ENCODE measurements at regions not wholly inside any gene's neighbourhood (a gene's known extent, or its start where the extent isn't known, plus 50 kb on each side); places are given as distances from the start of the nearest gene placed in this dataset.

DNA sequence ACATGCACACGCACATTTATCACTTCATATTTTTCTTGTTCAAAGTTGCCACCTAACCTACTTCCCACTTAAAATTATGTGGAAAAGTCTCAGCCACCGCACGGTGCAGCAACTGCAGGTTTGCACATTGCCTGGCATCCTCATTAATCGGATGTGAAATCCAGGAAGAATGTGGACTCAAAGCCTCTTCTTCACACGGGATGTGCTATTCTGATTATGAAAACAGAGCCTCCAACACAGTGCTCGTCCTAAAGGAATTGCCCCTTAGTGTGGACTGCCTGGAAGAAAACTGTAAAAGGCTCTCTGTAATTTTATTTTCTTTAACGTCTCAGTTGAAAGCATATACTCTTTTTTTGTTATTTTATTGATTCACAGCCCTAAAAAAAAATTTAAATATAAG, 1303.5 kb downstream of the EFNB2 start:
- Histone ChIP-seq H3K36me3 (no peaks in the 10 kb centered on the region), H3K27me3 (no peaks in the 10 kb centered on the region), H3K27ac (no peak overlapping the region), H3K4me1 (no peaks in the 10 kb centered on the region), H3K4me3 (no peak overlapping the region), H3K9me3 (peaks cover 0 to 10% (median 0%) of the 10 kb centered on the region in 11 donors)
- WGBS, 2 donors = 67 to 69% methylated on average over 7 of the region's 7 CpGs
- no peak for ATAC-seq
- TF ChIP-seq, protein P1, sequence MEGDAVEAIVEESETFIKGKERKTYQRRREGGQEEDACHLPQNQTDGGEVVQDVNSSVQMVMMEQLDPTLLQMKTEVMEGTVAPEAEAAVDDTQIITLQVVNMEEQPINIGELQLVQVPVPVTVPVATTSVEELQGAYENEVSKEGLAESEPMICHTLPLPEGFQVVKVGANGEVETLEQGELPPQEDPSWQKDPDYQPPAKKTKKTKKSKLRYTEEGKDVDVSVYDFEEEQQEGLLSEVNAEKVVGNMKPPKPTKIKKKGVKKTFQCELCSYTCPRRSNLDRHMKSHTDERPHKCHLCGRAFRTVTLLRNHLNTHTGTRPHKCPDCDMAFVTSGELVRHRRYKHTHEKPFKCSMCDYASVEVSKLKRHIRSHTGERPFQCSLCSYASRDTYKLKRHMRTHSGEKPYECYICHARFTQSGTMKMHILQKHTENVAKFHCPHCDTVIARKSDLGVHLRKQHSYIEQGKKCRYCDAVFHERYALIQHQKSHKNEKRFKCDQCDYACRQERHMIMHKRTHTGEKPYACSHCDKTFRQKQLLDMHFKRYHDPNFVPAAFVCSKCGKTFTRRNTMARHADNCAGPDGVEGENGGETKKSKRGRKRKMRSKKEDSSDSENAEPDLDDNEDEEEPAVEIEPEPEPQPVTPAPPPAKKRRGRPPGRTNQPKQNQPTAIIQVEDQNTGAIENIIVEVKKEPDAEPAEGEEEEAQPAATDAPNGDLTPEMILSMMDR (IDR thresholded peaks at IDR 0.05) = no peak
- intact Hi-C loops (cut with DNase I) = no loop called here
- DNase-seq = no peak

- DNase-seq (no peak), ATAC-seq (no peak)
- WGBS, 2 donors = 87% methylated on average over 2 of the region's 2 CpGs
- no peaks in the 10 kb centered on the region for H3K27me3 ChIP-seq
- H3K4me1 ChIP-seq = no peaks in the 10 kb centered on the region
- no peaks in the 10 kb centered on the region for H3K36me3 ChIP-seq
- H3K27ac ChIP-seq = no peak overlapping the region
- no peak overlapping the region for H3K4me3 ChIP-seq
- peaks cover 0 to 10% (median 0%) of the 10 kb centered on the region in 11 donors for H3K9me3 ChIP-seq
- TF ChIP-seq, protein P1 (IDR thresholded peaks at IDR 0.05) = no peak
- intact Hi-C loops (cut with DNase I) = no loop called here
Observed at GRCh38 chr13:105231579-105231978, 1303.9 kb downstream of the EFNB2 start.

DNA sequence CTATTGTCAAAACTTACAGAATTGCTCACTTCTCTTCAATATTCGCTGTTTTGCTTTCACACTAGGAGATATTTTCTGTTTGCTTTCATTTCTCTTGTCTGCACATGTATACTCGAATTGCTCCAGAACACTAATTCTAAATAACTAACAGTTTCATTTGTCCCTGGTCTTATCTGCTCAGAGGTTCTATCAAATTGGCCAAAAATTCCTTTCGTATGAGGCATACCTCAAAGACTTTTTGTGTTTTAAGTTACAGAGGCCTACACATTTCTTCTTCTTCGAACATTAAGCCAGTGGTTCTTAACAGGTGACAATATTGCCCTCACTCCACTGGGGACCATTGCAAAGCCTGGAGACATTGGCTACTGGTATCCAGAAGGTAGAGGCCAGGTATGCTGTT, 1314.6 kb downstream of the EFNB2 start:
- 72 to 87% methylated on average over 4 of the region's 4 CpGs for WGBS, 2 donors
- H3K4me3 ChIP-seq = no peak overlapping the region
- intact Hi-C loops (cut with DNase I) = loop anchor here in 1 of 10 donors (10.0 kb wide), 1 partner anchor 246 kb away; no protein-coding TSS in a partner anchor
- no peaks in the 10 kb centered on the region for H3K4me1 ChIP-seq
- ATAC-seq = no peak
- no peak for DNase-seq
- peaks cover 0 to 7% (median 0%) of the 10 kb centered on the region in 11 donors for H3K9me3 ChIP-seq
- TF ChIP-seq, protein P1 (IDR thresholded peaks at IDR 0.05) = no peak
- no peaks in the 10 kb centered on the region for H3K27me3 ChIP-seq
- no peak overlapping the region for H3K27ac ChIP-seq
- H3K36me3 ChIP-seq = no peaks in the 10 kb centered on the region

GRCh38 chr13:105220063-105220462, 1315.4 kb downstream of the EFNB2 start:
- Histone ChIP-seq H3K36me3 (no peaks in the 10 kb centered on the region), H3K9me3 (peaks cover 0 to 7% (median 0%) of the 10 kb centered on the region in 11 donors), H3K4me1 (no peaks in the 10 kb centered on the region), H3K27ac (no peak overlapping the region), H3K27me3 (no peaks in the 10 kb centered on the region), H3K4me3 (no peak overlapping the region)
- intact Hi-C loops (cut with DNase I) = loop anchor here in 1 of 10 donors (10.0 kb wide), 1 partner anchor 245 kb away; no protein-coding TSS in a partner anchor
- 89 to 90% methylated on average over 8 of the region's 8 CpGs for WGBS, 2 donors
- no peak for DNase-seq
- TF ChIP-seq, protein P1 (IDR thresholded peaks at IDR 0.05) = no peak
- ATAC-seq = no peak
